SK-N-SH treated with all-trans-retinoic acid at 6 μM for 48 hours (cell line): ENCODE measurements at regions not wholly inside any gene's neighbourhood (a gene's known extent, or its start where the extent isn't known, plus 50 kb on each side); places are given as distances from the start of the nearest gene placed in this dataset.
"Not testable (repeated sequence)": the region's sequence is repeated elsewhere in the genome, so short reads cannot be mapped to it uniquely, and the experiment has no call there.

Experiments used
- ATAC-seq: fragments of 200-7000 bp; cut with Tn5 transposase; 3 replicates; pipeline ENCODE4 v1.9.1; 2020; ENCODE audit warnings: mild to moderate bottlenecking, moderate library complexity
- ARNTL ChIP-seq: fragments of 450-650 bp; formaldehyde crosslinking; IDR thresholded peaks from 2 replicates; pipeline ENCODE4 v1.5.0; 2020; ENCODE audit warnings: low read depth, mild to moderate bottlenecking, moderate library complexity, borderline replicate concordance
- CSDC2 ChIP-seq: fragments of 250-450 bp; sonication (Bioruptor Pico); IDR thresholded peaks from 2 replicates; pipeline ENCODE4 v1.5.0; 2020; ENCODE audit warnings: mild to moderate bottlenecking, moderate library complexity
- ESRRG ChIP-seq: fragments of 250-450 bp; sonication (Bioruptor Pico); IDR thresholded peaks from 2 replicates; pipeline ENCODE4 v1.6.1; 2021; ENCODE audit warnings: mild to moderate bottlenecking
- GLIS3 ChIP-seq: fragments of 250-450 bp; sonication (Bioruptor Pico); IDR thresholded peaks from 2 replicates; pipeline ENCODE4 v1.5.0; 2020; ENCODE audit warnings: mild to moderate bottlenecking, moderate library complexity
- ISL1 ChIP-seq: fragments of 250-450 bp; sonication (Bioruptor Pico); IDR thresholded peaks from 2 replicates; pipeline ENCODE4 v2.1.2; 2022; ENCODE audit warnings: mild to moderate bottlenecking, moderate library complexity
- OSR1 ChIP-seq: fragments of 250-450 bp; sonication (Bioruptor Pico); IDR thresholded peaks from 2 replicates; pipeline ENCODE4 v1.8.0; 2022; ENCODE audit warnings: moderate library complexity, mild to moderate bottlenecking, inconsistent platforms
- RARB ChIP-seq: fragments of 250-450 bp; sonication (Bioruptor Pico); IDR thresholded peaks from 2 replicates; pipeline ENCODE4 v1.8.0; 2021; ENCODE audit warnings: mild to moderate bottlenecking, moderate library complexity
- TCF4 ChIP-seq: fragments of 250-450 bp; sonication (Bioruptor Pico); IDR thresholded peaks from 2 replicates; pipeline ENCODE4 v1.8.0; 2021; ENCODE audit warnings: mild to moderate bottlenecking, moderate library complexity, borderline replicate concordance
- TSHZ2 ChIP-seq: fragments of 250-450 bp; sonication (Bioruptor Pico); IDR thresholded peaks from 2 replicates; pipeline ENCODE4 v1.5.0; 2020; ENCODE audit warnings: mild to moderate bottlenecking, moderate library complexity
- ZFP3 ChIP-seq: fragments of 250-450 bp; sonication (Bioruptor Pico); IDR thresholded peaks from 2 replicates; pipeline ENCODE4 v1.5.0; 2020; ENCODE audit warnings: mild to moderate bottlenecking, moderate library complexity
- ZNF565 ChIP-seq: fragments of 450-650 bp; formaldehyde crosslinking; conservative IDR thresholded peaks from 2 replicates; pipeline ENCODE4 v1.5.0; 2020; ENCODE audit warnings: low read depth, mild to moderate bottlenecking, moderate library complexity
- ZNF70 ChIP-seq: fragments of 450-650 bp; formaldehyde crosslinking; IDR thresholded peaks from 2 replicates; pipeline ENCODE4 v1.5.0; 2020; ENCODE audit warnings: mild to moderate bottlenecking, moderate library complexity
- TF ChIP-seq, protein P1 (sequence below): fragments of 250-450 bp; sonication (Bioruptor Pico); IDR thresholded peaks from 2 replicates; pipeline ENCODE4 v1.5.1; 2021; ENCODE audit warnings: mild to moderate bottlenecking, moderate library complexity

DNA sequence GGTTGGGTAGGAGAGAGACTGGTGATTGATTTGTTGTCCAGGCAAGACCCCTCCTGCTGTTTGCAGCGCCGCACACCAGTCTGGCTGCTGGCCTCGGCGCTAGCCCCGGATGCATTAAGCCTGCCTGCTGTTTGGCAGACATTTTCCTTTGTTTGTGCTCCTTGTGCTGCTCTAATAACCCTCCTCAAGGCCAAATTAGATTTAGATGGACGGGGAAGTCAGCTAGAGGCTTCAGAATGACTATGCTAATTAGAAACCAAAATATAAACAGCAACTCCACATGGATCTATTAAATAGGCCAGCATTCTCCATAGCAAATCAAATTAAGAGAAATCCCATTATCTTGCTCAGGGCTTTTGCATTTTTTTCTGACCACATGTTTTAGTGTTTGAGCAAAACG, 445.2 kb downstream of the SQOR start (continued):
- TF ChIP-seq TSHZ2 (CRISPR knock-in tag) = peak; percentile 86; the same call in 1 of the 2 replicates
- no peak for TF ChIP-seq ARNTL
- 0 out of 2 replicates have a peak, but pooled peaks have one; percentile 9 for TF ChIP-seq ZNF70 (CRISPR knock-in tag)

- no peak for ATAC-seq
- TF ChIP-seq GLIS3 (CRISPR knock-in tag) (no peak), RARB (CRISPR knock-in tag) (no peak), ARNTL (no peak), TSHZ2 (CRISPR knock-in tag) (no peak), OSR1 (CRISPR knock-in tag) (no peak), CSDC2 (CRISPR knock-in tag) (no peak), ZNF565 (CRISPR knock-in tag) (no peak), ESRRG (CRISPR knock-in tag) (no peak), ISL1 (CRISPR knock-in tag) (no peak)
- TF ChIP-seq, protein P1, sequence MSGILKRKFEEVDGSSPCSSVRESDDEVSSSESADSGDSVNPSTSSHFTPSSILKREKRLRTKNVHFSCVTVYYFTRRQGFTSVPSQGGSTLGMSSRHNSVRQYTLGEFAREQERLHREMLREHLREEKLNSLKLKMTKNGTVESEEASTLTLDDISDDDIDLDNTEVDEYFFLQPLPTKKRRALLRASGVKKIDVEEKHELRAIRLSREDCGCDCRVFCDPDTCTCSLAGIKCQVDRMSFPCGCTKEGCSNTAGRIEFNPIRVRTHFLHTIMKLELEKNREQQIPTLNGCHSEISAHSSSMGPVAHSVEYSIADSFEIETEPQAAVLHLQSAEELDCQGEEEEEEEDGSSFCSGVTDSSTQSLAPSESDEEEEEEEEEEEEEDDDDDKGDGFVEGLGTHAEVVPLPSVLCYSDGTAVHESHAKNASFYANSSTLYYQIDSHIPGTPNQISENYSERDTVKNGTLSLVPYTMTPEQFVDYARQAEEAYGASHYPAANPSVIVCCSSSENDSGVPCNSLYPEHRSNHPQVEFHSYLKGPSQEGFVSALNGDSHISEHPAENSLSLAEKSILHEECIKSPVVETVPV (CRISPR knock-in tag) = no peak
Measured at GRCh38 chr15:46088486-46089445, 453.9 kb downstream of the SQOR start.

GRCh38 chr15:46089467-46089935, 454.7 kb downstream of the SQOR start:
- TF ChIP-seq, protein P1 (CRISPR knock-in tag) = no peak
- no peak for ATAC-seq

GRCh38 chr15:46091860-46092450, 457.1 kb downstream of the SQOR start:
- TF ChIP-seq ZFP3 (CRISPR knock-in tag) = no peak
- TF ChIP-seq TCF4 (CRISPR knock-in tag) = peak; percentile 55; the same call in 1 of the 2 replicates
- ATAC-seq = no peak

DNA sequence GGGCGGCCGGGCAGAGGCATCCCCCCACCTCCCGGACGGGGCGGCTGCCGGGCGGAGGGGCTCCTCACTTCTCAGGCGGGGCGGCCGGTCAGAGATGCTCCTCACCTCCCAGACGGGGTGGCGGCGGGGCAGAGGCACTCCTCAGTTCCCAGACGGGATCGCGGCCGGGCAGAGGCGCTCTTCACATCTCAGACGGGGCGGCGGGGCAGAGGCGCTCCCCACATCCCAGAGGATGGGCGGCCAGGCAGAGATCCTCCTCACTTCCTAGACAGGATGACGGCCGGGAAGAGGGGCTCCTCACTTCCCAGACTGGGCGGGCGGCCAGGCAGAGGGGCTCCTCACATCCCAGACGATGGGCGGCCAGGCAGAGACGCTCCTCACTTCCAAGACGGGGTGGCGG, 463.2 kb downstream of the SQOR start:
- not testable (repeated sequence) for ATAC-seq

- ATAC-seq = no peak
- no peak for TF ChIP-seq TSHZ2 (CRISPR knock-in tag)
- TF ChIP-seq, all 23 proteins: peak for 0
Measured at GRCh38 chr15:46110755-46111154, 475.9 kb downstream of the SQOR start.
